ENCODE measurements at regions not wholly inside any gene's neighbourhood (a gene's known extent, or its start where the extent isn't known, plus 50 kb on each side); places are given as distances from the start of the nearest gene placed in this dataset.
"Not testable (repeated sequence)": the region's sequence is repeated elsewhere in the genome, so short reads cannot be mapped to it uniquely, and the experiment has no call there.

DNA sequence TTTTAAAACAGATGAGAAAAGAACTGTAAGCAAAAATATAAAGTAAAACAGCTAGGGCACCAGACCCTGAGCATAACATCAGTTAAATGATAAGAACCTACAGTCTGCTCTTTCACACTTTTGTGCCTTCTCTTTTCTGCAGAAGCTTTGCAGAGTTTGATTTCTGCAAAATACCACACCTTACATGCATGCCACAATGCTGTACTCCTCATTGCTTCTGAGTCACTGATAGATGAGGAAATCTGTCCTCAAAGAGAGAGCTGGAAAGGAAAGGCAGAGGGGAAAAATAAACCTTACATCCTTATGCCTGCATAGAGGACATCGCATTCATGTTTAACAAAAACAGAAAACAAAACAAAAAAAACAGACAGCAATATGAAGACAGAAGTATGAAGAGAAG lies 142.9 kb downstream of the ATPSCKMT start:
- Histone ChIP-seq H3K4me3 (no peak overlapping the region), H3K36me3 (no peaks in the 10 kb centered on the region), H3K9me3 (no peaks in the 10 kb centered on the region), H3K27me3 (no peaks in the 10 kb centered on the region), H3K4me1 (no peaks in the 10 kb centered on the region), H3K27ac (no peak overlapping the region)
- ATAC-seq: no peak
- WGBS, 2 donors (ENCODE audit: low coverage in 1 of 2): 87 to 100% methylated on average over 1 of the region's 1 CpG
- TF ChIP-seq EP300 (IDR thresholded peaks at IDR 0.05): no peak
- TF ChIP-seq POLR2AphosphoS5 (IDR thresholded peaks at IDR 0.05): no peak
- TF ChIP-seq, protein P1, sequence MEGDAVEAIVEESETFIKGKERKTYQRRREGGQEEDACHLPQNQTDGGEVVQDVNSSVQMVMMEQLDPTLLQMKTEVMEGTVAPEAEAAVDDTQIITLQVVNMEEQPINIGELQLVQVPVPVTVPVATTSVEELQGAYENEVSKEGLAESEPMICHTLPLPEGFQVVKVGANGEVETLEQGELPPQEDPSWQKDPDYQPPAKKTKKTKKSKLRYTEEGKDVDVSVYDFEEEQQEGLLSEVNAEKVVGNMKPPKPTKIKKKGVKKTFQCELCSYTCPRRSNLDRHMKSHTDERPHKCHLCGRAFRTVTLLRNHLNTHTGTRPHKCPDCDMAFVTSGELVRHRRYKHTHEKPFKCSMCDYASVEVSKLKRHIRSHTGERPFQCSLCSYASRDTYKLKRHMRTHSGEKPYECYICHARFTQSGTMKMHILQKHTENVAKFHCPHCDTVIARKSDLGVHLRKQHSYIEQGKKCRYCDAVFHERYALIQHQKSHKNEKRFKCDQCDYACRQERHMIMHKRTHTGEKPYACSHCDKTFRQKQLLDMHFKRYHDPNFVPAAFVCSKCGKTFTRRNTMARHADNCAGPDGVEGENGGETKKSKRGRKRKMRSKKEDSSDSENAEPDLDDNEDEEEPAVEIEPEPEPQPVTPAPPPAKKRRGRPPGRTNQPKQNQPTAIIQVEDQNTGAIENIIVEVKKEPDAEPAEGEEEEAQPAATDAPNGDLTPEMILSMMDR (IDR thresholded peaks at IDR 0.05): no peak
- TF ChIP-seq POLR2A (IDR thresholded peaks at IDR 0.05): no peak

DNA sequence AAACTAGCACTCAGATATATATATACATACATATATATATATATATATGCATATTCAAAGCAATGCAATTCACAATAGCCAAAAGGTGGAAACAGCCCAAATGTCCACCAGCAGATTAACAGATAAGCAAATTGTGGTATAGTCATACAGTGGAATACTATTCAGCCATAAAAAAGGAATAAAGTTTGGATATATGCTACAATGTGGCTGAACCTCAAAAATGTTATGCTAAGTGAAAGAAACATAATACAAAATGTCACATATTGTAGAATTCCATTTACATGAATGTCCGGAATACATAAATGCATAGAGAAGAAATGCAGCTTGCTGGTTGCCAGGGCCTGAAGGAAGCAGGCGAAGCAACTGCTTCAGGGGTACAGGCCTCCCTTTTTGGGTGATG lies 143.4 kb downstream of the ATPSCKMT start:
- H3K4me3 ChIP-seq: no peak overlapping the region
- H3K27ac ChIP-seq: no peak overlapping the region
- no peak for ATAC-seq
- H3K9me3 ChIP-seq: no peaks in the 10 kb centered on the region
- no peaks in the 10 kb centered on the region for H3K36me3 ChIP-seq
- H3K4me1 ChIP-seq: no peaks in the 10 kb centered on the region
- WGBS, 2 donors (ENCODE audit: low coverage in 1 of 2): 84 to 95% methylated on average over 2 of the region's 2 CpGs
- H3K27me3 ChIP-seq: no peaks in the 10 kb centered on the region
- TF ChIP-seq, protein P1 (IDR thresholded peaks at IDR 0.05): no peak
- TF ChIP-seq EP300 (IDR thresholded peaks at IDR 0.05): no peak
- no peak for TF ChIP-seq POLR2A (IDR thresholded peaks at IDR 0.05)
- TF ChIP-seq POLR2AphosphoS5 (IDR thresholded peaks at IDR 0.05): no peak

DNA sequence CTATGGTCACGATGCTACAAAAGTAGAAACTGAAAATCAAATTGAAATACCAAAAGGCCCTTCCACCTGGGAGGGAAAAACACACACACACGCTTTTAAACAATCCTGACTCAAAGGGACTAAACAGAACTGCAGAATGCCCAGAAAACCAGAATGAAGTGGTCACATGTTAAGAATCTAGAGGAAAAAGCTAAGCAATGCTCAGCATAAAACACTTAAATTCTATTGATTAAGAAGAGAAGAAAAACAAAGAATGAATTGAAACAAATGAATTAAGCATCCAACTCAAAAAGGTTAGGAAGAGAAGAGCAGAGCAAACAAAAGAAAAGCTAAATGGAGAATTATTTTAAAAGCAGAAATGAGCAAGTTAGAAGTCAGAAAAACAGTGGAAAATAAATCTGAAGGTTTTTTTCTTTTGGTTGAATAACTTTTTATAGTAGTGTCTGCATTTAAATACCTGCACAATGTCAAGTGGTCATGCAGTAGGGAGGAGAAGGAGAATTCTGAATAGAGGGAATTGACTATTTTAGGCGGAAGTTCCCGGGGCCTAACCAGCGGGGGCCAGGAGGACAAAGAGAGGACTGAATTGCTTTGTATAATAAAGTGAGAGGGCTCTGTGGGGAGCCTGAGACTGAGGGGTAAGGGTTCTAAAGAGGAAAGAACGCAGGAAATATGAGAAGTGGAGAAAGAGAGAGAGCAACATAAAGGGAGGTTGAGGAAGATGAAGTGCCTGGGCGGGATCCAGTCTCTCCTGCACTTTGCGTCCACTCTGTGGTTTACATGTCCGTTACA lies 146.8 kb downstream of the ATPSCKMT start:
- WGBS, 2 donors (ENCODE audit: low coverage in 1 of 2): 56 to 57% methylated on average over 8 of the region's 9 CpGs
- no peak for ATAC-seq

DNA sequence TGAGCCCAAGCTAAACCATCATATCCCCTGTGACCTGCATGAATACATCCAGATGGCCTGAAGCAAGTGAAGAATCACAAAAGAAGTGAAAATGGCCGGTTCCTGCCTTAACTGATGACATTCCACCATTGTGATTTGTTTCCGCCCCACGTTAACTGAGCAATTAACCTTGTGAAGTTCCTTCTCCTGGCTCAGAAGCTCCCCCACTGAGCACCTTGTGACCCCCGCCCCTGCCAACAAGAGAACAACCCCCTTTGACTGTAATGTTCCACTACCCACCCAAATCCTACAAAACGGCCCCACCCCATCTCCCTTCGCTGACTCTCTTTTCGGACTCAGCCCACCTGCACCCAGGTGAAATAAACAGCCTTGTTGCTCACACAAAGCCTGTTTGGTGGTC lies 147.5 kb downstream of the ATPSCKMT start:
- ATAC-seq, H3K4me1 ChIP-seq, H3K4me3 ChIP-seq, H3K27me3 ChIP-seq, H3K36me3 ChIP-seq, H3K27ac ChIP-seq: not testable (repeated sequence)
- peaks cover 0 to 18% (median 0%) of the 10 kb centered on the region in 3 donors for H3K9me3 ChIP-seq
- WGBS, 2 donors (ENCODE audit: low coverage in 1 of 2): 55 to 85% methylated on average over 2 to 7 of the region's 7 CpGs

More for the DNA sequence above, 146.8 kb downstream of the ATPSCKMT start:
- TF ChIP-seq POLR2AphosphoS5 (IDR thresholded peaks at IDR 0.05): no peak
- no peak for TF ChIP-seq POLR2A (IDR thresholded peaks at IDR 0.05)
- TF ChIP-seq, protein P1 (IDR thresholded peaks at IDR 0.05): no peak
- no peak for TF ChIP-seq EP300 (IDR thresholded peaks at IDR 0.05)
- Histone ChIP-seq H3K36me3 (no peaks in the 10 kb centered on the region), H3K4me1 (no peaks in the 10 kb centered on the region), H3K27me3 (no peaks in the 10 kb centered on the region), H3K4me3 (no peak overlapping the region), H3K27ac (no peak overlapping the region), H3K9me3 (peaks cover 0 to 18% (median 0%) of the 10 kb centered on the region in 3 donors)

DNA sequence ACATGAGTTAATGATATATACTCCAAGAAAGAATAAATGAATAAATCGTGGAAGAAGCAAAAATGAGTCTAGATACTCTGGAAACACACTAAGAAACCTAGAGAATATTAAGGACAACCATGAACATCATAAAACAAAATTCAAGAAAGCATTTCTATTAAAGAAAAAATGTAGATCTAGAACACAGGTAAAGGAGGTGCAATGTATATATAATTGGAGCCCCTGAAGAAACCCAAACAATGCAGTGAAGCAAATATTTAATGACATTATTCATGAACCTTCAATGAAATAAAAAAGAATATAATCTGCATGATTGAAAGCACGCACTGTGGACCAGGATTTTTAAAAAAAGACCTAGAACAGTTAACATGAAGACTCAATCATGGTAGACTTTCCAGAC lies 150.1 kb downstream of the ATPSCKMT start:
- no peaks in the 10 kb centered on the region for H3K27me3 ChIP-seq
- no peaks in the 10 kb centered on the region for H3K36me3 ChIP-seq
- no peak for ATAC-seq
- H3K27ac ChIP-seq: no peak overlapping the region
- no peak overlapping the region for H3K4me3 ChIP-seq
- TF ChIP-seq EP300 (IDR thresholded peaks at IDR 0.05) (no peak), POLR2AphosphoS5 (IDR thresholded peaks at IDR 0.05) (no peak)
- H3K9me3 ChIP-seq: peaks cover 0 to 27% (median 0%) of the 10 kb centered on the region in 3 donors
- H3K4me1 ChIP-seq: no peaks in the 10 kb centered on the region
- 67 to 73% methylated on average over 2 of the region's 2 CpGs for WGBS, 2 donors (ENCODE audit: low coverage in 1 of 2)

DNA sequence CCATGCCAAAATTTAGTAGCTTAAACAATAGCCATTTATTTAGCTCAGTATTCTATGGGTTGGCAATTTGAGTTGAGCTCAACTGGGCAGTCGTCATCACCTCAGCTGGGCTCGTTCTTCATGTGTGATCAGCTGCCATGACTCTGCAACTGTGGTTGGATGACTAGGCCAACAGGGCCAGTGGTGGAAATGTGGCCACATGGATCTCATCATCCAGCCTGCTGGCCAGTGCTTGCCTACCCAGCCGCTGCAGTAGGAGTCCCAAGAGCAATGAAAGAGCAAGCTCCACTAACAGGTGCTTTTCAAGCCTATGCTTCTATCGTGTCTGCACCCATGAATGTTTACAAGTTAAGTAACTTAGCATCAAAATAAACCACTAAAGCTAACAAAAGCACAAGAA lies 158.0 kb downstream of the ATPSCKMT start:
- no peak for TF ChIP-seq POLR2AphosphoS5 (IDR thresholded peaks at IDR 0.05)
- TF ChIP-seq POLR2A (IDR thresholded peaks at IDR 0.05): no peak
- TF ChIP-seq, protein P1 (IDR thresholded peaks at IDR 0.05): no peak
- TF ChIP-seq EP300 (IDR thresholded peaks at IDR 0.05): no peak
- Histone ChIP-seq H3K27me3 (no peaks in the 10 kb centered on the region), H3K36me3 (no peaks in the 10 kb centered on the region), H3K4me1 (no peaks in the 10 kb centered on the region), H3K27ac (no peak overlapping the region), H3K9me3 (peaks cover 0 to 30% (median 0%) of the 10 kb centered on the region in 3 donors), H3K4me3 (no peak overlapping the region)
- WGBS, 2 donors (ENCODE audit: low coverage in 1 of 2): 42 to 60% methylated on average over 4 of the region's 4 CpGs
- no peak for ATAC-seq

Data from gastroesophageal sphincter (tissue), 4 donors.